GM21576 (cell line): ENCODE measurements at regions not wholly inside any gene's neighbourhood (a gene's known extent, or its start where the extent isn't known, plus 50 kb on each side); places are given as distances from the start of the nearest gene placed in this dataset.
"Not testable (repeated sequence)": the region's sequence is repeated elsewhere in the genome, so short reads cannot be mapped to it uniquely, and the experiment has no call there.

Experiments
- ATAC-seq: cut with Tn5 transposase; IDR thresholded peaks from one replicate; pipeline ENCODE4 v1.9.1; 2021; ENCODE audit warnings: mild to moderate bottlenecking, moderate library complexity; ENCODE audit not compliant: unreplicated experiment

DNA sequence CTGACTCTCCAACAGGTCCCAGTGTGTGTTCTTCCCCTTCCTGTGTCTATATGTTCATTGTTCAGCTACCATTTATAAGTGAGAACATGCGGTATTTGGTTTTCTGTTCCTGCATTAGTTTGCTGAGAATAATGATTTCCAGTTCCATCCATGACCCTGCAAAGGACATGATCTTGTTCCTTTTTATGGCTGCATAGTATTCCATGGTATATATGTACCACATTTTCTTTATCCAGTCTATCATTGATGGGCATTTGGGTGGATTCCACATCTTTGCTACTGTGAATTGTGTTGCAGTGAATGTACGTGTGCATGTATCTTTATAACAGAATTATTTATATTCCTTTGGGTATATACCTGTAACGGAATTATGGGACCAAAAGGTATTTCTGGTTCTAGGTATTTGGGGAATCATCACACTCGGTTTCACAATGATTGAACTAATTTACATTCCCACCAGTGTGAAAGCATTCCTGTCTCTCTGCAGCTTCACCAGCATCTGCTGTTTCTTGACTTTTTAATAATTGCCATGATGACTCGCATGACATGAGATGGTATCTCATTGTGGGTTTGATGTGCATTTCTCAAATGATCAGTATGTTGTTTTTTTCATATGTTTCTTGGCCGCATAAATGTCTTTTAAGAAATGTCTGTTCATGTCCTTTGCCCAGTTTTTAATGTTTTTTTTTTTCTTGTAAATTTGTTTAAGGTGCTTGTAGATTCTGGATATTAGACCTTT is 60.2 kb downstream of the LSMEM1 start:
- no peak for ATAC-seq

- no peak for ATAC-seq
Measured at GRCh38 chr7:112546723-112547513, 66.1 kb downstream of the LSMEM1 start.

DNA sequence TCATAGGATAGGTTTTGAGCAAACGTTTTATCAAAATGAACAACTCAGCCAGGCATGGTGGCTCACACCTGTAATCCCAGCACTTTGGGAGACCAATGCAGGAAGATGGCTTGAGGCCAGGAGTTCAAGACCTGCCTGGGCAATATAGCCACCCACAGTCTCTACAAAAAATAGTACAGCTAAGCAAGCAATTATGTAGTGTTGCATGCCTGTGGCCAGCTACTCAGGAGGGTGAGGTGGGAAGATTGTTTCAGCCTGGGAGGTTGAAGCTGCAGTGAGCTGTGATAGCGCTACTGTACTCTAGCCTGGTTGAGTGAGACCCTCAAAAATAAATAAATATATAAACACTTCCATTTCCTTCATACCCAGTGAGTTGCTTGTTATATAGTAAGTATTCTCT is 67.1 kb downstream of the LSMEM1 start:
- ATAC-seq = no peak

- peak; percentile 93 for ATAC-seq
Measured at GRCh38 chr7:112550468-112551060, 69.8 kb downstream of the LSMEM1 start.

- not testable (repeated sequence) for ATAC-seq
Measured at GRCh38 chr7:112551521-112551920, 70.7 kb downstream of the LSMEM1 start.

DNA sequence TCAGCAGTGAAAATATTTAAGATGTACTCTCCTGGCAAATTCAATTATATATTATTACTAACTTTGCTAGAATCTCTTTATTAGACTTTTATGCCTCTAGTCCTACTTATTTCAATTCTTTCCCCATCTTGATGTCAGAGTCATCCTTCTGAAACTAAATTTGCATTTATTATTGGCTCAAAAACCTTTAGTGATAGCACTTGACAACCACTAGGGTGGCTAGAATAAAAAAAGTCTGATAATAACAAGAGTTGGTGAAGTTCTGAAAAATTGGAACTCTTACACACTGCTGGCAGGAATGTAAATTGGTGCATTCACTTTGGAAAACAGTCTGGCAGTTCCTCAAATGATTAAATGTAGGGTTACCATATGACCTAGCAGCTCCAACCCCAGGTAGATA is 73.8 kb downstream of the LSMEM1 start:
- no peak for ATAC-seq

DNA sequence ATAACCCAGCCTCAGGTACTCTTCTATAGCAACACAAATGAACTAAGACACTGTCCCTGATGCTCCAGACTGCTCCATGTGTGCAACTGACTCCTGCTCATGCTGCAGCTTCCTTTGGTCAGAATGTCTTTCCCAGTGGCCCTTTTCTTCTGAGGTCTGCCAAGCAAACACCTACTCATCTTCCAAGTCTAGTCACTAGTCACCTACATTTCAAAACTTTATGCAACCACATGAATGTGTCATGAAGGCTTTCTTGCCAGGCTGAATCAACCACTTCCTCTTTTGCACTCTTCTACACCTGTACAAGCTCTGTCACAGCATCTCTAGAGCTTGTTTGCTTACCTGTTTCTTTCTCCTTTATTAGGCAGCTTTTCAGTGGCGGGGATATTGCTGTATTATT is 75.8 kb downstream of the LSMEM1 start:
- ATAC-seq = peak; percentile 97

DNA sequence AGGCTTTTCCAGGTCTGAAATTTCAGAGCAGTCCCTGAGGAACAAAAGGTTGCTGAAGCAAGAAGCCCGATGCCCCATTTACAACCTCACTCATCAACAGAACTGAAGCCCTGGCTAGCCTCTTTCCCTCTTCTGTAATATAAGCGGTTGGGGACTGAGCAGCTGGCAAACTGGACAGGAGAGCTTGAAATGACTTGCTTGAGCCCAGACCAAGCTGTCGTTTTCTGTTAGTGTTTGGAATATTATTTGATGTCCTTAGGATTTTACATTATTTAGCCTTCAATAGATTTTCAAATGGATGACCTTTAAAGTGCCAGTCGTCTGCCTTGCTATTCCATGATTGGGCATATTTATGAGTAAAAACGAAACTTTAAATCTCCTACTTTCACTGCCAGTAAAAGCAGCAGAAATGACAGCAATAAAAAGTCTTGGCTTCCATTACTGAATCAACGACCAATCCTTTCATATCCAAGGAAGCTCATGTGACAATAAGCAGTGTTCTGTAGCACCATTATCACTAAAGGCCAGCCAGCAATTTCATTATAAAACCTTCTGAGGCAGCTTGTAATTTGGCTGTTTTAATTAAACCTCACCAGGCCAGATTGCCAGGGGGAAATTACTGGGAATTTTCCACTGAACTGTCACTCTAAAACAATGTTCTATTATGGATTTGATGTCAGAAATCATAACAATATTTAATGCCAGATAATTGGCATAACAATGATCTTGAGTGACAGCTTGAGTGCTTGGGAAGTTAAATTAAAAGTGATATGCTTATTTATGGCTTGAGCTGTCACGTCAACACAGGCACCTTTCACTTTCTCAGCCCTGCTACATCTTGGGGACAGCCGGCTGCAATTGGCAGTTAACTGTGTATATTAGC is 85.9 kb downstream of the LSMEM1 start:
- ATAC-seq = no peak

DNA sequence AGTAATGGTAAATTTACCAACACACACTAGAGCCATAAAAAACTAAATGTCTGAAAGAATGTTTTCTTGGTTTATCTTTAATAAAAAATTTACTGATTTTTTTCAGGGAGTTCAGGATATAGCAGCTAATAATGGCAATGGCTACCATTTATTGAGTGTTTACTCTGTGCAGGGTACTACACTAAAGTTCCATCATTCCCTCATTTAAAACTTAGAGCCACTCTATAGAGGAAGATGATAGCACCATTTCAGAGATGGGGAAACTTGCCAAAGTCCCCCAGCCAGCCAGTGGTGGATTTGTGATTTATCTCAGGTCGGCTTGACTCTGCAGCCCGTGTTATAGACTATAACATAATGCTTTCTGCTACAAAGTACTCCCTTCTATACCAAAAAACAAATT is 86.6 kb downstream of the LSMEM1 start:
- no peak for ATAC-seq

DNA sequence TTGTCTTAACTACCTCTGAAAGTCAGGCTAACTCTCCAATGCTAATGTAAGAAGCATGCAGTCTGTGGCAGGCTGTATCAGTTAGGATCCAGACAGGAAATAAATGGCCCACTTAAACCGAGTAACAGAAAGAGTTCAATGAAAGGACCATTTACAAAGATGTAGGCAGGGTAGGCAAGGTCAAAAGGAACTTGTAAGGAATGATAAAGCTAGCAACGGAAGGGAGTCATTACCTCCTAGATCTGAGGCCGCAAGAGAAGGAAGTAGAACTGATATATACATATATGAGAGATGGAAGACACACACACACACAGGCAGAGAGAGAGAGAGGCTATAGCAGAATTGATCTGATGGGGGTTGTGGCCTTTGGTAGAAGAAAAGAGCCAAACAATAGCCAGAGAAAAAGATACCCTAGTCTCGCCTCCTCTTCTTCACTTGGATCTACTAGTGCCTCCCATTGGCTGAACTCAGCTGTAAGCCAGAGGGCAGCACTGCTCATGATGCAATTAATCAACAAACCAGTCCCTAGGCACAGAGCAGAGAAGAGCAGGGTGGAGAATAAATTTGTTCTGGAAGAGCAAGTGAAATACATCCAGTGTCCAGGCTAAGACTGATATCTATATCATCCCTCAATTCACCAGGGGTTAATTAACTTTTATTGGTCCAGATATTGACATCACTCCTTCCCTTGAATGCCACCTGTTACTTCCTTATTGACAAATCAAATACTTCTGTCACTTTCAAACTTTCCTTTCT is 91.2 kb downstream of the LSMEM1 start:
- no peak for ATAC-seq

- no peak for ATAC-seq
Measured at GRCh38 chr7:112572669-112573301, 92.0 kb downstream of the LSMEM1 start.

DNA sequence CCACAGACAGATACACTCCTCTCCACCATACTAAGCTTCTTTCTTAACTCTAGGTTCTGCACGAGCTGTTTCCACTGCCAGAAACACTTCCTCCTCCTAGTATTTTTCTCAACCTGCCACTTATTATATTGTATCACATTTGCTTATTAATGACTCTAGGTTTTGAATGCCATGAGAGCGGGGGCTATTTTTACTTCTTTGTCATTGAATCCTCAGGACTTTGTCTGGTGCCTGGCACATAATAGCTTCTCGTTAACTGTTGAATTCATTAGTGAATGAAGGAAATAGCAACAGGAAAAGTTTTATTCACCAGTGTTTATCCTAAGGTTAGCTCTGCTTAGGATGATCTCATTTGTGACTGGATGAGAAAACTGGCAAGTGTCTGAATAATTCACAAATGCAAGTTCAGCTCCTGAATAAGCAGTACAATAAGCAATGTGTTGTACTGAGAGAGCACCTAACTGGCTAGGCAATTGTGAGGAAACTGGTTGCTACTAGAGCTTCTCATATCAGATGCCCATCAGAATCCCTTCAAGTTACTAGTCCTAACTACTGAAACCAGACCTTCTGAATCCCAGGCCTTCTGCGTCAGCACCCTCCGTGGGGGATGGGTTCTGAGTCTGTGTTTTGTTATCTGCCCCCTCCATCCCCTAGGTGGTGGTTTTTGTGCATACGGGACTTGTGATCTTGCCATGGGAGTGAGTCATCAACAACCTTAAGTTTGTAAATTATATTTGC is 92.7 kb downstream of the LSMEM1 start:
- ATAC-seq = no peak

DNA sequence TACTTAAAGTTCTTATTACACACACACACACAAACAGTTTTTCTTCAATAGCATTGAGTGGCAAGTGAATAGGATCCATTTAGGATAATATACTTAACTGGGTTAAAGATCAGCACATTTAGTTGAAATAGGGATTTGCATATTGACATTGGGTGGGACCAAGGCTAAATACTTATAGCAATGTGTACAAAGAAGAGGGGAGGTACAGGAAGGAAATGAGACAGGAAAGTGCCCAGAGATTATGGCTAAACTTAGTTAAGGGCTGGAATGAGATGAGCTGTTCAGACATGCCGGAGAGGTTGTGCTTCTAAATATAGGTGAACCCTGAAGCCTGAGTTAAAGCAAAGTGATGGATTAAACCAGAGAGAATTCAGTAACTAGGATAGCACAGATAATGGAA is 95.1 kb downstream of the LSMEM1 start:
- no peak for ATAC-seq

GRCh38 chr7:112579388-112579787 is 98.6 kb downstream of the LSMEM1 start:
- no peak for ATAC-seq

- no peak for ATAC-seq
Measured at GRCh38 chr7:112580717-112581435, 100.1 kb downstream of the LSMEM1 start.

GRCh38 chr7:112581529-112581928 is 100.7 kb downstream of the LSMEM1 start:
- no peak for ATAC-seq

- no peak for ATAC-seq
Measured at GRCh38 chr7:112584290-112584689, 103.5 kb downstream of the LSMEM1 start.

GRCh38 chr7:112587504-112587903 is 106.7 kb downstream of the LSMEM1 start:
- ATAC-seq = no peak
